Muscle of back (tissue), 3 donors: ENCODE measurements at regions not wholly inside any gene's neighbourhood (a gene's known extent, or its start where the extent isn't known, plus 50 kb on each side); places are given as distances from the start of the nearest gene placed in this dataset.
A peak's percentile ranks its signal among the peaks of the same experiment; 100 is the strongest.
"Not testable (repeated sequence)": the region's sequence is repeated elsewhere in the genome, so short reads cannot be mapped to it uniquely, and the experiment has no call there.

Source experiments
- DNase-seq, 3 donors: peaks; one replicate each; pipeline versions ENCODE4 v3.0.0 to v3.0.0-alpha.2; 2013

GRCh38 chr9:17083258-17083657 is 51.6 kb upstream of the CNTLN start:
- DNase-seq = no peak

DNA sequence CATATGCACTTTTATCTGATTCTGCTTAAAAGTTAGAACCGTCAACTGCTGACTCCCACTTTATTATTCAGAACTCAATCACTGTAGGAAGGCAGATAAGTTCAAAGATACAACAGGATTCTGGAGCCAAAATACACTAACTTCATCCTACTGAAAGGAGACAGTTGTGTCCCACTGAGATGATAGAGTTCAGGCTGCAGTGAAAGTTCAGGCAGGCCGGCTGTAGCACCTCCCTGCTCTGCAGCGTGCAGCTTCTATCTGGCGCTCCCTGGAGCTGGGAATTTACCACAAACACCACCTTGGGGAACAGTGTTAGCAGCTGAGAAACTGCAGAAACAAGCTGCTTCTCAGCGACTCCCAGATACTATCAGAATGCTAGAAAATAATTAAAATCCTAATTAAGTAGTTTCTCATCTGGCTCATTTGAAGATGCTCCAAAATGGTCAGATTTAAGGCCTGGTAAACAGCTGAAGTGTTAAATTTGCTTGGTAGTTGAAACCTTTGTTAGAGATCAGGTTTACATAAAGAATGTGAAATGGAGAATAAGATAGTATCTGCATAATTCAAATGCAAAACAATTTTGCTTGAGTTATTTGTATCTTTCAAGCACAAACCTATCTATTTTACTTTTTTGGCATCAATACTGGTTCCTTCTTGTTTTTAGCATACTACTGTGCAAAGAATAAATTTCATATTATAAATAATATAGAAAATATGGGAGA is 52.3 kb upstream of the CNTLN start:
- DNase-seq = peak; percentile 6 to 60 (median 28)

GRCh38 chr9:17081814-17082213 is 53.0 kb upstream of the CNTLN start:
- DNase-seq = no peak

DNA sequence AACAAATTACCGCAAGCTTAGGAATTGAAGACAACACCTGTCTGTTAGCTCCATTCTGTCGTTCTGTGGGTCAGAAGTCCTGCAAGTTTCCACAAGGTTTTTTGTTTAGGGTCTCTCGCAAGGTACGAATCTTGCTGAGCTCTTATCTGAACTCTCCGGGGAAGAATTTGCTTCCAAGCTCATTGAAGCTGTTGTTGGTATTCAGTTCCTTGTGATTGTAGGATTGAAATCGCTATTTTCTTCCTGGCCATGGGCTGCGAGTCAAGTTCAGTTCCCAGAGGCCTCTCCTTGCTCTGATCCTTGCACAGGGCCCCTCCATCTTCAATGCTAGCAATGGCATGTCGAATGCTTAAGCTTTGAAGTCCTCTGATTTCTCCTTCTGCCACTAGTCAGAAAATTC is 53.5 kb upstream of the CNTLN start:
- no peak for DNase-seq

DNA sequence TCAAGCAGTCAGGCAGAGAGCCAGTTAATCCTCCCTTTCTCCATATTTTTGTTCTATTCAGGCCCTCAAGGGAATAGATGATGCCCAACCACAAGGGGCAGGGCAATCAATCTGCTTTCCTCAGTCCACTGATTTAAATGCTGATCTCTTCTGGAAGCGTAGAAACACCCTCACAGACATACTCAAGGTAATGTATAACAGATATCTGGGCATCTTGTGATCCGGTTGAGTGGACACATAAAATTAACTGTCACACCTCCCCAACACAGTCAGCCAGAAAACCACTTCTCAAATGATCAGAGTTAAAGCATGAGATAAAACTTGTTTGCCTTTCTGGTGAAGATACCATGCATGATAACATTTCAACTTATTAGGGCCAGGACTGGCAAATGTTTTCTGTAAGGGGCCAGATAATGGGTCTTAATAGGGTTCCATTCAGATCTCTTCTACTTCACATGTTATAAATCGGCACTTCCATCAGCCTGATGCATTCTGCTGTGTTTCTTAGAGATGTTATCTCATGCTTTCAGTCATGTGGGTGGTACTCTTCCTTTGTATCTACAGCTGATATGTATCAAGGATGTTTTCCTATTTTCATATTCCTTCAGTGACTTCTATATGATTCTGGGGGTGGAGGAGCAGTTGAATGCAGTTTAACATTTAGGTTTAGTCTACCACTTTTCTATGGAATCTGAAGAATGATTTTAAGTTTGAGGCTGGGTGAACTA is 58.9 kb upstream of the CNTLN start:
- no peak for DNase-seq

DNA sequence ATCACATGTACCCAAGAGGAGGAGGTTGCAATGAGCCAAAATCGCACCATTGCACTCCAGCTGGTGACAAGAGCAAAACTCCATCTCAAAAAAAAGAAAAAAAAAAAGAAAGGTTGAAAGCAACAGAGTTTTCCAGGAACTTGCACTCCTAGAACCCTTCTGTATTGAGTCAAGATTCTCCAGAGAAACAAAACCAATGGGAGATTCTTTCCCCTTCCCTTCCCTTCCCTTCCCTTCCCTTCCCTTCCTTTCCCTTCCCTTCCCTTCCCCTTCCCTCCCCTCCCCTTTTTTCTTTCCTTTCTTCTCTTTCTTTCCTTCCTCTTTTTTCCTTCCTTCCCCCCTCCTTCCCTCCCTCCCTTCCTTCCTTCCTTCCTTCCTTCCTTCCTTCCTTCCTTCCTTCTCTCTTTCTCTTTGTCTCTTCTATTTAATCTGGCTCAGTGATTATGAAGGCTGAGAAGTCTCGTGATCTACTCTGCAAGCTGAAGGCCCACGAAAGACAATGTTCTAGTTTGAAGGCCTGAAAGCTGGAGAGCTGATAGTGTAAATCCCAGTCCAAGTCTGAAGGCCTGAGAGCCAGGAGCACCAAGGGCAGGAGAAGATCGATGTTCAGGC is 59.6 kb upstream of the CNTLN start:
- DNase-seq = no peak

DNA sequence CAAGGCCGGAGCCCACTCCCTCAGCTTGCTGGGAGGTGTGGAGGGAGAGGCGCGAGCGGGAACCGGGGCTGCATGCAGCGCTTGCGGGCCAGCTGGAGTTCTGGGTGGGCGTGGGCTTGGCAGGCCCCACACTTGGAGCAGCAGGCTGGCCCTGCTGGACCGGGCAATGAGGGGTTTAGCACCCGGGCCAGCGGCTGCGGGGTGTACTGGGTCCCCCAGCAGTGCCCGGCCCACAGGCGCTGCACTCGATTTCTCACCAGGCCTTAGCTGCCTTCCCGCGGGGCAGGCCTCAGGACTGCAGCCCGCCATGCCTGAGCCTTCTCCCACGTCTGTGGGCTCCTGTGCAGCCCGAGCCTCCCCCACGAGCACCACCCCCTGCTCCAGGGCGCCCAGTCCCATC is 62.3 kb upstream of the CNTLN start:
- DNase-seq = not testable (repeated sequence)

GRCh38 chr9:17068671-17069070 is 66.2 kb upstream of the CNTLN start:
- DNase-seq = no peak

DNA sequence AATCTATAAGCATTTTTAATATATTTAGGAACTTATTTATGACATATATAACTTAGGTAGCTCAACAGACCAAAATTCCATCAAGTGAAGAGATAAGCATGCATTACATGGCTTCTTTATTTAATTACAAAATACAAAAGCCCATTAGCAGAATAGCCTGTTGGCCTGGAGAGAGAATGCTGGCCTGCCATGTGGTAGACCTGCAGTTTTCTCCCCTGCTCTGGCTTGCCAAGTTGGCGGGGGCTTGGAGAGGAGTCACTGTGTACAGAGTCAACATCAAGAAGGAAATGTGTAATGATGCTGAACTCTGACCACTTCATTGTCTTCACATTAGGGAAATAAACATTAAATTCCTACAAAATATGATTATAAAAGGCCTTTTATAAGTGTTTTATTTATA is 69.8 kb upstream of the CNTLN start:
- no peak for DNase-seq

DNA sequence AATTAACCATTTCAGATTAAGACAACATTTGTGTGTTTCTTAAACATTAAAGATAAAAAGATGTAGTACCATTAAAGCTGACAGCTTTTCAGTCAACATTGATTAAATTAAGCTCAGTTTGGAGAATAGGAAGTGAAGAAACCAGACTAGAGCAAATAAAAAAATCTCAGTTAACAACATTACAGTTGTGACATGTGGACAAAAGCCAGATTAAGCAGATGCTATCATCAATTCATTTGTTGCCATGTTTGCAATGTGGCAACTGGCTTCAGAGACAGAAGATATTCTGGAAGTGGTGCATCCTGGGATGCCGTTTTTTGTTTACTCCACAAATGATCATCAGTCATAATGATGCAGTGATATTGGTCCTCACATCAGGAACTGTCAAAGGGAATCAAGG is 70.3 kb upstream of the CNTLN start:
- no peak for DNase-seq

- peak; percentile 15 to 33 (median 21) for DNase-seq
These were observed 71.2 kb upstream of the CNTLN start for GRCh38 chr9:17063535-17064135.

GRCh38 chr9:17062497-17062896 is 72.3 kb upstream of the CNTLN start:
- no peak for DNase-seq

DNA sequence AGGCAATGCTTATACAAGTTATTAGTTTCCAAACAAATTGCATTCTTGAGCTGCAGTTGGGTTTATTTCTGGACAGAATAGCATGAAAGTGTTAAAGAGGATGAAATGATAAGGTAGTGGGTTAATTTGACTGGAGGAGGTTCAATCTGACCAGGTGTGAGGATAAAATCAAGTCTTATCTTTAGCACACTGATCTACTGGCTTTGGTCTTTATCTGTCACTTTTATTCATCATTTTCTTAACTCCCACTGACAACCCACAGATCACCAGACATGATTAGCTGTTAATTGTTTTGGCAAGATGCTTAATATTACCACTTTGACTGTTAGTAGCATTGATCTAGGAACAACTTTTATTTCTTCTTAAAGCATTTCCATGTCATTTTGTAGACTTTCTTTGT is 74.4 kb upstream of the CNTLN start:
- no peak for DNase-seq

DNA sequence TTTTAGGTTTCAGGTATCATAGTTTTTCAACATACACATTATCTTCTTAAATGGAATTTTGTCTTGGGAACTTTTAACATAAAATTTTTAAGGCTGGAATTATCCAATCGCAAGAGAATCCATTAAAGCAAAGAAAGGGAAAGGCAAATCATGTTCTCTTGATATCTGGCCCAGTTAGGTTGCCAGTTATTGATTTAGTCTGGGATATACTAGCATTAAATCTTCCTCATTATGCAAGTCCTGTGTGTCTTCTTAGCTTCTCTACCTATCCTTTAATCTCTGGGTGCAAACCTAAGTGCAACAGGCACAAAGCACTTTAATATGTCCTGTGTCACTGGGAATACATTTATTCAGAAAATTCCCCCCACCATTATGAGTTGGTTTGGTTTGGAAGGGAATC is 75.4 kb upstream of the CNTLN start:
- no peak for DNase-seq

GRCh38 chr9:17057729-17058128 is 77.1 kb upstream of the CNTLN start:
- DNase-seq = no peak

DNA sequence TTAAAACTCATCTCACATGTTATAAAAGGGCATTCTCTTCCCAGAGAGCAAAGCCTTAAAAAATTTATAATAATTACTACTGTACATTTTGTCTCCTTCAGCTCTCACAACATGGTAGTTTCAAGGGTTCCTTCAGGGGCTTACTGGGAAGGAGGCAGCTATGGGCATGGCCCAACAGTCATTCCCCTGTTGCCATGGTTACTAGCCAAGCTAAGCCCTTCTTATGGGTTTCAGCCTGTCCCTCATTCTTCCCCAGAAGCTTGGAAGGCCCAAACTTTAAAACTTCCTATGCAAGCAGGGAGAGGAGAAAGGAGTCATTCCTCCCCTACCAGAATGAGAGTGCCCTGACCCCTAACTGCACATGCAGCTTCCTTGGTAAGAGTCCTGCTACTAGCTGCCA is 82.2 kb upstream of the CNTLN start:
- no peak for DNase-seq

GRCh38 chr9:17045381-17045940 is 89.4 kb upstream of the CNTLN start:
- DNase-seq = peak in 1 of 3 donors; percentile 7

- DNase-seq = no peak
These were observed 103.3 kb upstream of the CNTLN start for GRCh38 chr9:17031546-17031945.

DNA sequence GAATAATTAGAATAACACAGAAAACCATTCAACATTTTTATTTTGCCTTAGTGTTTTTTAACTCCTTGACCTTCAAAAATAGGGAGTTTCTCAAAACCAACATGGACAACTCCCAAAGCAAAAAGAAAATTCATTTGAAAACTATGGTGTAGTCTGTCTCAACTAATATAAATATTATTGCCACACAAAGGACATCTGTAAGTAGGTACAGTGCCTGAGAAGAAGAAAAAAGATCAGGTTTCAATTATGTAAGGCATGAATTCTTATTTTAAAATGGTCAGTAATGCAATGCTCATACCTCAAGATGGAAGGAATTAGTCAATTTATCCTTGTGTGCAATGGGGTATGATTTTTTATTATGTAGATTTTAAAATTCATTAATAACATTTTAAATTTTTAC is 109.6 kb upstream of the CNTLN start:
- DNase-seq = no peak

DNA sequence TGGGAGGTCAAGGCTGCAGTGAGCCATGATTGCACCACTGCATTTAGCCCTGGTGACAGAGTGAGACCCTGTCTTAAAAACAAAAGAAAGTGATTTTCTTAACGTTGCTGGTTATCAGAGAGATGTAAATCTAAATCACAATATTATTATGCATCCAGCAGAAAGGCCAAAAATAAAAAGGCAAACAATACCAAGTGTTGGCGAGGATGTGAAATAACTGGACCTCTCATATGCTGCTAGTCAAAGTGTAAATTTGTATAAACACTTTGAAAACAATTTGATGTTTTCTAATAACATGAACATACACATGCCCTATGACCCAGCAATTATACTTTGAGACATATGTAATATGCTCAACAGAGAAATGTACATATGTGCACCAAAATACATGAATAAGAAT is 110.7 kb upstream of the CNTLN start:
- DNase-seq = no peak

- peak in 1 of 3 donors; percentile 8 for DNase-seq
These were observed 113.4 kb upstream of the CNTLN start for GRCh38 chr9:17021387-17021970.

GRCh38 chr9:17019398-17019797 is 115.4 kb upstream of the CNTLN start:
- DNase-seq = no peak
